Left lobe of liver (tissue), 2 donors: ENCODE measurements at regions not wholly inside any gene's neighbourhood (a gene's known extent, or its start where the extent isn't known, plus 50 kb on each side); places are given as distances from the start of the nearest gene placed in this dataset.
"Not testable (repeated sequence)": the region's sequence is repeated elsewhere in the genome, so short reads cannot be mapped to it uniquely, and the experiment has no call there.

Source experiments
- ATAC-seq: fragments of 200-7000 bp; cut with Tn5 transposase; one replicate; pipeline ENCODE4 v1.9.1; 2020; ENCODE audit warnings: mild to moderate bottlenecking, moderate library complexity
- DNase-seq: peaks from one replicate; pipeline ENCODE4 v3.0.0-alpha.2; 2020; ENCODE audit warnings: low spot score
- donor health status: DM: no; HTN: no; CAD: no; lungs with moderate emphysema.
- donor health status: DM: no; HTN: yes; CAD: no.

DNA sequence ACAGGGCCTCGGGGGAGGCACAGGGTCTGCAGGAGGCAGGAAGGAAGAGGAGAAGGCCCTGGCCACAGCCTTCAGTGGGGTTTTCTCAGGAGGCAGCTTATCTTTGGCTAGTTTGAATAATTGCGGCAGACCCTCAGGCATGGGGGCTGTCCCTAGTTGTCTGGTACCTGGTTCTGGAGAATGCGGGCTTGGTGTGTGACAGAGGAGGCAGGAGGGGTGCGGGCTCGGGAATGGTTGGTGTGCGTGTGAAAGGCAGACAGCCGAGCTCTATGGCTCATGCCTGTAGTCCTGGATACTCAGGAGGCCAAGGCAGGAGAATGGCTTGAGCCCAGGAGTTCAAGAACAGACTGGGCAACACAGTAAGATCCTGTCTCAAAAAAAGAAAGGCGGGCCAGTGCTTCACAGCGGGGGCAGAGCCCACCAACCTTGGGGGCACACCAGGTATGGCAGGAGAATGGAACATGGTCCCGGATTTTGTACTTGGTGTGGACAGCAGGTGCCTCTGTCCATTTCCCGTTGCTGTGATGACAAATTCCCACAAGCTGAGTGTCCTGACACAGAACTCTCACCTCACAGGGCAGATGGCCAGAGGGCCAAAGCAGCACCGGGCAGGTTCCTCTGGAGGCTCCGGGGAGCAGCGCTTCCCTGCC, 640.6 kb downstream of the TBC1D22A start:
- DNase-seq (no peak), ATAC-seq (no peak)

DNA sequence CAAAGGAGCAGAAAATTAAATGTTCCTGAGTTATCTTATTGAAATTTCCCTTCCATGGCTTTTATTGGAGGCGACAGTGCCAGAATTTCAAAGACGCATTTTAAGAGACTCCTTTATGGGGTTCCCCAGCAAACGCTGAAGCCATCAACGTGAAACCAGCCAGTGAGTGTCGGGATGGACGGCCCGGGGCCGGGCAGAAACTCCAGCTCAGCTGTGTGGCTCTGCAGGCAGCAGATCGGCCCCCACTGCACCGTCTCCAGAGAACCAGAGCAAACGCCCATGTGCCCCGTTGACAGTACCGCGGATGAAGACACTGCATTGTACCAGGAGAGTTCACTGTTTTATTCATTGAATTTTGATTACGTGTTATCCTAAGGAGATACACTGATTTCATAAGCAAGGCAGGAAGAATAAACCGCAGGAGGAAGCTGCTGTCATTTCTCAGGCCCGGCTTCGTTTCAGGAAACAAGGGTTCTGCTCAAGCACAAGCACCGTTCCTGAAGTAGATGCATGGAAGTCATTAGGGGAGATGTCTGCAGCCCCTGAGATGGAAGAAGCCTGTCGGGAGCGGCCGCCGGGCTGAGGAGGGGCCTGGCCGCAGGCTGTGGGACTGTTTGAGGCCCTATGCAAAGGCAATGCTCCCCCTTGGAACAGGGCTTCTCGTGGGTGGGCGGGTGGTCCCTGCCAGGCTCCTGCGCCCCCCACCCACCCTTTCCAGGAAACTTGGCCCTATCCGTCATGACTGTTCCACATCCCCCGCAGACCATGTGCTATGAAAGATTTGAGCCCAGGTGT, 639.7 kb downstream of the TBC1D22A start:
- DNase-seq (no peak), ATAC-seq (no peak)

DNA sequence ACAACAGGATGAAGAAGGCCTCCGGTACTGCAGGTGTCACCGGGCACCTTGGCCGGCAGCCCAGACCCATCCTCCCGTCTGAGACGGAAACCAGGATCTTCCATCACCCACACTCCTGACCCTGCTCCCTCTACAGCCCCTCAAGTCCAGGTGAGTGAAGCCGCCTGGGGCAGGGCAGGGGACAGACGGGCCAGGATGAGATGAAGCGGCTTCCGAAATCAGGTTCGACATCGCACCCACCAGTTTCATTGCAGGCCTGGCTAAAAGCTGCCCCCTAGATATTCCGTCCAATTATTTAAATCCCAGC, 639.1 kb downstream of the TBC1D22A start:
- DNase-seq (no peak), ATAC-seq (no peak)

DNA sequence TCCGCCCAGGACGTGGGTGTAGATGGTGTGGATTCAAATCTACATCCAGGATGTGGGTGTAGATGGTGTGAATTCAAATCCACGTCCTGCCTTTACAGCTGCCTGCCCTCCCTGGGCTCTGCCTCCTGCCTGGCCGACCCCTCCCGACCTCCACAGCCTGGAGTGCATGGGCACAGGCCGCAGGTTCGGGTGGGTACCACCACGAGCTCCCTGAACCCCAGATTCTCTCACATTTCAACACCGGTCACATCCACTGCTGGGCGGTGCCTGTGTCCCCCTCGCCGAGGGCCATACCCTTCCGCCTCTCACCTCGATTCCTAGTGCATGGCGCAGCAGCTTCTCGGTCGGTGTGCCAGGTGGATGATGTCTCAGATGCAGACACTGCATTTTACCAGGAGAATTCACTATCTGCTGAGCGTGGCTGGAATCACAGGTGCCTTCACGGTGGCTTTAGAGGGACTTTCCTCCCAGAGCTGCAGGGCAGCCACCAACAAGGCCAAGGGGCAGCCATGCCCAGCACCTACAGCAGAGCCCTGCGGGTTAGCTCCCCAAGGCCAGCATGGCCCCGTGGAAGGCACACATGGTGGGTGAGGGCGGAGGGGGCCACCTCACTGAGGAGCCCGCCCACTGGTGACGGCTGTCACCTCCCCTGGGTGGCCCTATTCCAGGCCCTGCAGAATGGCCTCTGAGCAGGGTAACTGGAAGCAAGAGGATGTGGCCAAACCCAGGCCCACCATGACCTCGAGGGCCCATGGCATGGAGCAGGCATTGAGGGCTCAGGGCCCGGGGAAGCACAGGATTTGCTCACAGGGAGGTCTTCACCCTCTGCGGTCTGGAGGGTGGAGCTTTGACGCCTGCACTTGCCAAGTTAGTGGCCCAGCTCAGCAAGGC, 638.5 kb downstream of the TBC1D22A start:
- ATAC-seq (no peak), DNase-seq (no peak)

DNA sequence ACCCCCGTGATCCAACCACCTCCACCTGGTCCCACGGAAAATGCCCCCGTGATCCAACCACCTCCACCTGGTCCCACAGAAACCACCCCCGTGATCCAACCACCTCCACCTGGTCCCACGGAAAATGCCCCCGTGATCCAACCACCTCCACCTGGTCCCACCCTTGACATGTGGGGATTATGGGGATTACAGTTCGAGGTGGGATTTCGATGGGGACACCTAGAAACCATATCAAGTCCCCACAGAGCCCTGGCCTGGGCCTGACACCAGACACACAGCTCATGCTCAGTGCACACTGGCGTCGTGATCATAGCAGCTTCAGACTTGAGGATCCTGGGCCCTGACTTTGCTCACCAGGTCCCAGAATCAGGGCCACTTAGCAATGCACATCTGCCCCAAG, 637.7 kb downstream of the TBC1D22A start:
- DNase-seq, ATAC-seq: not testable (repeated sequence)

DNA sequence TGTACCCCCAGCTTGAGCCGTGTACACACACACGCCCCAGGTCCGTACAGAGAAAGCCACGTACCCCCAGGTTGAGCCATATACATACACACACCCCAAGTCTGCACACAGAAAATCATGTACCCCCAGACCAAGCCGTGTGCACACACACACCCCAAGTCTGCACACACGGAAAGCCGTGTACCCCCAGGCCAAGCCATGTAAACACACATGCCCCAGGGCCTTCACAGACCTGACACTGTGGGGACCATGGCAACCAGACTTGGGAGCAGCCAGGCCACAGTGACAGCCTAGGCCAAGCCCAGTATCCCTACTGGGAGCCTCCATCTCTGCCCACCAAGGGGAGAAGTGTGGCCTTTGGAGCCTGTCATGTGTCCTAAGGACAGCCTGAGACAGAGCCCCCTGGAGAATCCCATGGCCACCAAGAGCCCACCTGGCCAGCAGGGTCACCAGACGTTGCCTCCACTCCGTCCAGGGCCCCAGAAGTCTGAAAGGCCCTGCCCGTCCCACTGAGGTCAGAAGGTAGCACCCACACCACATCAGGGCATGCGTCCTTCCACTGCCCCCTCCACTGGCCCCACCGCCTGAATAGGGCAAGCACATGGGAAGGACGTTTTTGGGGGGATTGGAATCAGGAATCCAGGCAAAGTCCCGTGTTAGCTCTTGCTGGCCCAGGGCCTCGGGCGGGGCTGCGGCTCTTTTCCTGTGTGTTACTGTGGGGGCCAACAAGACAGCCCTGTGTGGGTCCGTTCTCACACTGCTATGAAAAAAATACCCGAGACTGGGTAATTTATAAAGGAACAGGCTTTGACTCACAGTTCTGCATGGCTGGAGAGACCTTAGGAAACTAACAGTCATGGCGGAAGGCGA, 636.7 kb downstream of the TBC1D22A start:
- no peak for DNase-seq
- no peak for ATAC-seq

DNA sequence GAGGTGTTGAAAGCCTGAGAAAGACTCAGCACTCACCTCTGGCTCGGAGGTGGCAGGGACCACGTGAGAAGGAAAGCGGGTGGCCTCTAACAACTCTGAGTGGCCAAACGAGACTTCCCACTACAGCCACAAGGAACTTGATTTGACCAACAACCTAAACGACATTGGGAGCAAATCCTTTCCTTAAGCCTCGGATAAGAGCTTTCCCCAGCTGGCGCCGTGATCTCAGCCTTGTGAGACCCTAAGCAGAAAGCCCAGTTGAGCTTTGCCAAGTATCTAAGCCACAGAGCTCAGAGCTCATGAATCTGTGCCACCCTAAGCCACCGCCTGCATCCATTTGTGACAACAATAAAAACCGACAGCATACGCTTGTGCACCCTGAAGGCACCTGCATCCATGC, 636.0 kb downstream of the TBC1D22A start:
- ATAC-seq (no peak), DNase-seq (no peak)

DNA sequence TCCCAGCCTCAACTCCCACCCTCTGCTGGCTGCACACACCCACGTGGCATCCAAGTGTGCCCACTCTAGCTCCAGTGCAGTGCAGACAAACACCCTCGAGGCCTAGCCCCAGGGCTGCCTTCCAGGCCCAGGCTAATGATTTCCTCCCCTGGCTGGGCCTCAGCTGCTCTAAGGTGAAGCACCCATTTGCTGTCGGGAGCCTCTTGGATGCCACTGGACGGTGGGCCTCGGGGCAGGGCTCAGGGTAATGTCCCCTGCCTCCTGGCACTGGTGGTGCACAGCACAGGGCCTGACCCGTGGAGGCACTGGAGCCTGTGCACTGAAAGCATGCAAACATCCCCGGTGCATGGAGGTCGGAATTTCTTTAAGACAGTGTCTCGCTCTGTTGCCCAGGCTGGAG, 635.2 kb downstream of the TBC1D22A start:
- no peak for DNase-seq
- no peak for ATAC-seq

DNA sequence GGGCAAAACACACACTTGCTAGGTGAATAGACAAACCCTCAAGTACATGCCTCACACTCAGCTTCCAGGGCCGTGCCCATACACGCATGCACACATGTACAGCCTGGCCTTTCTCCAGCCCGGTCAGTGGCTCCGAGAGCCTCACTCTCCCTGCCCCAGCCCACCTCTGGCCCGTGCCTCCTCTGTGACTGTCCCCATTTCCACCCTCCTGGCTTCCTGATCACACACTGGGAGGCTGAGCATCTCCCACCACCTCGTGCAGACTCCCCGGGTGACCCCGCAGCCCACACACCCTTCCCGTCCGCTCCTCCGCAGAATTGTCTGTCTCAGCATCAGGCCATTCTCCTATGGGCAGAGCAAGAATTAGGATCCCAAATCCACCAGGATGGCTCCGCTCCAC, 634.1 kb downstream of the TBC1D22A start:
- ATAC-seq (no peak), DNase-seq (no peak)

DNA sequence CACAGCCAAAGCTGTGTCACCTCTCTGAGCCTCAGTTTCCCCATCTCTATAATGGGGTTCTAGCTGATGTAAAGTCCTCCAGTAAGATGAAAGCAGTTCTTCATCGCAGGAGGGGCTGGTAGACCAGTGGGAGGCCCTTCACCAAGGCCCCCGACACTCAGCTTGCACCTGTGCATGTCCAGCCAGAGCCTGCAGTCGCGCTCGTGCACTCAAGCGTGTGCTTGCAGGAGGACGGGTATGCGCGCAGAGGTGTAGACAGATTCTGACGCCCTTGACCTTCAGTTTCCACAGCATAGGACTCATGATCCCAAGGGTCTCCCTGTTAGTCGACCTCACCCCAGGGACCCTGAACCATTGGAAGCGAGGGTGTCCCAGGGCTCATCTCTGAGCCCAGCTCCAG, 633.7 kb downstream of the TBC1D22A start:
- ATAC-seq (no peak), DNase-seq (no peak)

DNA sequence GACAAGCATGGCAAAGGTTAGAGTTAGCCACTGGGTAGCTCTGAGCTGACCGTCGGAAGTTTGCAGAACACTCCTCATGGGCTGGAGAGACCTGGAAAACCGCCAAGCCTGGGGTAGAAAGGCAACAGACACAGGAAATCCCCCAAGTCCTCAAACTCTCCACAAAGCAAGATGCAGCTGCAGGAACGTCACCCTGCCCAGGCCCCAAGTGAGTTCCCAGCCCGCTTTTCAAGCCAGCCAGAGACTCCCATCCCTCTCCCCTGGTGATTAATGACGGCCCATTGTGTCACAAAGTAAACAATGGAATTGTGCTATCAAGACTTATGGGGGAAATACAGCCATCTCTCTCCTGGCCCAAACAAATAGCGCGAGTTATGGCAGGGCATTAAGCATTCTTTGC, 633.0 kb downstream of the TBC1D22A start:
- no peak for DNase-seq
- no peak for ATAC-seq

DNA sequence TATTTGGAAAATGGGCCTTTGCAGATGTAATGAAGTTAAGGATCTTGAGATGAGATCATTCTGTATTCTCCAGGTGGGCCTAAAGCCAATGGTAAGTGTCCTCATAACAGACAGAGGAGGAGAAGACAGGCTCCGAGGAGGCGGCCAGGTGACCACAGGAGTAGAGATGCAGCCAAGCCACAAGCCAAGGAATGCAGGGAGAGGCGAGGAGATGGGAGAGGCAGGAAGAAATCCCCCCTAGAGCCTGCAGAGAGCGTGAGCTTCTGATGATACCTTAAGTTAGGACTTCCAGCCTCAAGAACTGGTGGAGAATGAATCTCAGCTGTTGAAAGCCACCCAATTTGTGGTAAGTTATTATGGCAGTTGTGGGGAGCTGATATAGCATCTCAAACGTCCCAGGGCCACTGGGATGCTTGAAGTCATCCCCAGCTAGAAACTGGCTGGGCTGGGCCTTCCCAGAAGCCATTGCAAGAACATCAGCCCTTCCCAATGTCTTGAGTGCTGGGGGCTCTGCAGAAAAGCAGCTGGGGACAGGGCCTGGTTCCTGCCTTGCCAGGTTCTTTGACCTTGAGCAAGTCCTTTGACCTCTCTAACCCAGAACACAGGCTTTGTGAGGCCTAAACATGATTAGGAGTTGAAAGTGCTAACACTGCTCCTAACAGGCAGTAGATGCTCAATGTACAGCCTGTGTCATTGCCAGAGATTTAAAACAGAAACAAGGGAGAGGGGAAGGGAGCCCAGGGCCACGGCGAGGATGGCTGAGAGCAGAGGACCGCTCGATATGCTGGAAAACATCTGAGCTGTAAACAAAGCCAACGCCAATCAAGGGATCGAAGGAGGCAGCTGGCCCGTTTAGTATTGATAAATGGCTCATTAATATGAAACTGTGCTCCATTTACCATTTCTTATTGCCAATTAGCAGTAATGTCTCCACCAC, 632.3 kb downstream of the TBC1D22A start:
- ATAC-seq (no peak), DNase-seq (no peak)

DNA sequence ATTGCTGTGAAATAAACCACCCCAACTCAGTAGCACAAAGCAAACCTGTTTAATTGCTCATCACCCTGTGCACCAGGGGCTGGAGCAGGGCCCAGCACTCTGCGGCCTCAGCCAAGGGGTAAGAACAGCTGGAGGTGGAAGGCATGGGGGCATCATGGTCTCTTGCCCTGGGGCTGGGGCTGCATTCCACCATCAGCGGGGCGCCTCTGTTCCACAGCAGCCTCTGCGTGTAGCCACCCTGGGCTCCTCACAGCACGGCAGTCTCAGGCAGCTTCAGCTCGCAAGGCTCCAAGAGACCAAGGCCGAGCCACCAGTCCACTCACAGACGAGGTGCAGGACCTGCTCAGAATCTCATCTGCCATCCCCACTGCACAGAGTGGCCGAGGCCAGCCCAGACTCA, 630.7 kb downstream of the TBC1D22A start:
- ATAC-seq (no peak), DNase-seq (no peak)

DNA sequence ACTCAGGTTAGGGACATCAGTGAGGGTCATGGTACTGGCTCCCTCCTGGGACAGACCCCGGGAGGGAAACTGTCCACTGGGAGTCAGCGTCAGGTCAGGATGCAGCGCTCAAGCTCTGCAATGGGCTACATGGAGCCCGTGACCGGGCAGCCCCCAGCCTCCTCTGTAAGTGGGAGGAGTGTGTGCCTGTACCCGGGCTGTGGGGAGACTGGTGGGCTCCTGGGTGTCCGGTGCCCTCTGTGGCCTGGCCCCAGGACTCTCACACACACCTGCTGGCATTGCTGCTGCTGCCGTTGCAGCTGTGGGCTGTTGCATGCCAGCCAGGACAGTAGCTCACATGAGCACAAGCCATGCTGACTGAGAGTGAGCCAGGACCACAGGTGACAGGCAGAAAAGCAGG, 630.3 kb downstream of the TBC1D22A start:
- no peak for ATAC-seq
- no peak for DNase-seq

DNA sequence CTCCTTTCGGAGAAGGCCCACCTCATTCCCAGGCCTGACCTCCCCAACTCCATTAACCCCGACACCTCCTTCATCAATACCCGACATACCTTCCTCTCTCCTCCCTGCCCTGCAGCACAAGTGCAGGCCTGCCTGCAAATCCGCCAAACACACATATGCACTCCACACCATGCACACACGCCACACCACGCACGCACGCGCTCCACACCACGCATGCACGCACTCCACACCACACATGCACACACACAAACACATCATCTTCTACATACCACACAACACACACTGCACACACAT, 629.6 kb downstream of the TBC1D22A start:
- no peak for ATAC-seq
- DNase-seq = no peak

DNA sequence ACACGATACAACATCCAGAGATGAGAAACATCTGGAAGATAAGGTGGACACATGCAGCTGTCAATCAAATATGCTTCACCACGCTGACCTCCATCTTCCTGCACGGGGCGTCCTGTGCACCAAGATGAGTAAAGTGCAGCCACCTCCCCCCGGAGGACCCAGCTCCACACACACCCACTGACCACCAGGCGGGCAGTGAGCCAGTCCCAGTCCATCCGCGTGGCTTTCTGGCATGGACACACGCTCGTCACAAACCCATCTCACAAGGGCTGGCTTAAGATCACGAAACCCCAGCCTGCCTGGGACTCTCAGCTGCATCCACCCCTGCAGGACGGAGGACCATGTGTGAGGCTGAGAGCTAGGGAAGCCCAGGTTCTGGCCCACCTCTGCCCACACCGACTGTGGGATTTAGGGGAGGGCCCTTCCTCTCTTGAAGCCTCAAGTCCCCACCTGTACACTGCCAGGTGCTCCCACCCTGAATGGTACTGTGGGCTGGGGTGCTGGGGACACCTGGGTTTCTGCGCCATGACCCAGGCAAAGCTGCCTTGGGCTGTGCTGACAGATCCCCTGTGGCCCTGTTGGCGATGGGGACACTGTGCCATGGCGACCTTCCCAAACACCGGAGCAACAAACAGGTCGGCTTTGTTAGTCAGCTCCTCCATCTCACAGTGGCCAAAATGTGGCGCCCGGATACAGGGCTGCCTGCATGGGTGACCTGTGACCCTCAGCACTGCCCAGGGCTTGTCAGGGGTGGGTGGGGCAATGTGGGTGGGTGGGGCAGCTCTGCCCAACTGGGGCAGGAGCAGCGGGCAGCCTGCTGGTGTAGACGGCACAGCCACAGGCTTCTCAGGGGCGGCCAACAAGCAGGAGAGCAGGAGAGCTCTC, 629.0 kb downstream of the TBC1D22A start:
- ATAC-seq (no peak), DNase-seq (no peak)

DNA sequence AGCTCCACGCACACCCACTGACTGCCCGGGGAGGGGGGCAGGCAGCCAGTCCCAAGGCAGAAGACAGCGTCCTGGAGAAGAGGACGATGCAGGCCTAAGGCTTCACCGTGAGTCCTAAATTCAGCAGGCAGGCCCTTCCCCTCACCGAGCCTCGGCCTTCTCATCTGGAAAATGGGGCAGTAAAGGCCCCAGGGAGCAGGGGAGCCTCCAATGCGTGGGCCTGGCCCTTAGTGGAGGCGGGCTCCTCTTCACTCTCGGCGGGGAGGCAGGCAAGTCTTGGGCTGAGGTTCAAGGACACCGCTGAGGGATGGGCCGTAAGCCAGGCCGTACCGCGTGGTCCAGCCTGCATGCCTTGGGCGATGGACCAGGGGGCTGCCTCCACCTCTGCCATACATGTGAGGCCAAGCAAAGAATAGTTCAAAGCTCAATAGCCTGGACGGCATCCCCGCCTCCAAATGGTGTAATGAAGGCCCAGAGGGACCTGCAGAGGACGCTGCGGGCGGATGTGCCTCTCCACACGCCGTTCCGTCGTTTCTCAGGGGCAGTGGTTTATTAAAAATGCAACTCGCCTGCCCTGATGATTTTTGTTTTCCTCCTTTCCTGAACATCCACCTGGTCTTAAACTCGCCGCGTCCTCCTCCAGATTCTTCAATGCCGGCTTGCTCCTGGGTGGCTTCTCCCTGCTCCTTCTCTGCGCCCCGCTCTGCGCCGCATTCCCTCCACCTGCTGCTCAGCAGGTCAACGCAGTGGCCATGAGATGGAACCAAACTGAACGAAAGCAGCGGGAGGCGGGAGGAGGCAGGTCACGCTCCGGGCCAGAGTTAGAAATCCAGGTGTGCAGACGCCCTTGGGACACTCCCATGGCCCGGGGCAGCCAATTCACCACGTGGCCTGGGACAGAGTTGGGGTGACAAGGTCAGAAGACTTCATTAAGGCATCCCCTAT, 627.8 kb downstream of the TBC1D22A start:
- ATAC-seq (no peak), DNase-seq (no peak)

DNA sequence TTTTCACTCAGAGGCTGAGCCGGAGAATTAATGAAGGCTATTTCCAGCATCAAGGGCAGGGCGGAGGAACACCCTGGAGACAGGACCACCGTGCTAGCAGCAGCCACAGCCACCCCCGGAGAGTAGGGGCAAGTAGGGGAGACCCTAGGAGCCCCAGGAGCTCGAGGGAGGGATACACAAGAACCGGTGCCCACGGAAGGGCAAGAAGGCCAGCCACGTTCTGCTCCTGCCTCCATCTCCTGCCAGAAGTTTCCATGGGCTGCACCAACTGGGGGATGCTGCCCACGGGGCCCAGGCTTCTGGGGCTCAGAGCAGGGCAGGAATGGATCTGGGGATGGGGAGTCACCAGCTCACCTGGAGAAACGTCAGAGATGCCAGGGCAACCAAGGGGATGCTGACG, 626.8 kb downstream of the TBC1D22A start:
- no peak for ATAC-seq
- no peak for DNase-seq
